DMS53 treated with DMSO at 0.1 percent for 48 hours (cell line): ENCODE measurements at regions not wholly inside any gene's neighbourhood (a gene's known extent, or its start where the extent isn't known, plus 50 kb on each side); places are given as distances from the start of the nearest gene placed in this dataset.
"Not testable (repeated sequence)": the region's sequence is repeated elsewhere in the genome, so short reads cannot be mapped to it uniquely, and the experiment has no call there.

Experiments used
- DNase-seq: peaks from one replicate; lab custom pipeline; 2025; ENCODE audit not compliant: unreplicated experiment; lab: John Stamatoyannopoulos, UW

DNA sequence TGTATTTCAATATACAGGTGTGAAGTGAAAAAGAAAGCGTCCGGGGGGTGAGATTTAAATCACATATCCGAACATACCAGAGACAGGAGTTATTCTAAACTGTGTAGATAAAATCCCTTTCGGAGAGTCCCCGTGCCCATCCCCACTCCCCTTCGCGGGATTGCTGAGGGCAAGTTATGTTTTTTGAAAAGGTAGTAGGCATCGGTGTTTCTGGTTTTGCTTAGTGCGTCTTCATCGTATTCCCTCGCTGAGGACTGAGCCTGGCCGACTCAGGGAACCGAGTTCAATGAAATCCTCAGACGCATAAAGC lies 583.4 kb downstream of the ZEB2 start:
- DNase-seq = no peak

DNA sequence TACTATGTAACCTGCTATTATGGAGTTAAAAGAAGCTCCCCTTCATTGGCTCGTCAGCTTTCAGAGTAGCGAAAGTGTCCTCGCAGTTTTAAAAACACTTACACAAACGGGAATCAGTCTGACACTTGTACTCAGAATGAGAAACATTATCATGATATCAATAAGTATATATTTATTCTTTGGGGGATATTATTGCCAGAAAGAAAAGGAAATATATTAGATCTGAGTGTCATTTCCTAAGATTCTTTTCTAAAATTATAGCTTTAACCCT lies 584.5 kb downstream of the ZEB2 start:
- DNase-seq = no peak

DNA sequence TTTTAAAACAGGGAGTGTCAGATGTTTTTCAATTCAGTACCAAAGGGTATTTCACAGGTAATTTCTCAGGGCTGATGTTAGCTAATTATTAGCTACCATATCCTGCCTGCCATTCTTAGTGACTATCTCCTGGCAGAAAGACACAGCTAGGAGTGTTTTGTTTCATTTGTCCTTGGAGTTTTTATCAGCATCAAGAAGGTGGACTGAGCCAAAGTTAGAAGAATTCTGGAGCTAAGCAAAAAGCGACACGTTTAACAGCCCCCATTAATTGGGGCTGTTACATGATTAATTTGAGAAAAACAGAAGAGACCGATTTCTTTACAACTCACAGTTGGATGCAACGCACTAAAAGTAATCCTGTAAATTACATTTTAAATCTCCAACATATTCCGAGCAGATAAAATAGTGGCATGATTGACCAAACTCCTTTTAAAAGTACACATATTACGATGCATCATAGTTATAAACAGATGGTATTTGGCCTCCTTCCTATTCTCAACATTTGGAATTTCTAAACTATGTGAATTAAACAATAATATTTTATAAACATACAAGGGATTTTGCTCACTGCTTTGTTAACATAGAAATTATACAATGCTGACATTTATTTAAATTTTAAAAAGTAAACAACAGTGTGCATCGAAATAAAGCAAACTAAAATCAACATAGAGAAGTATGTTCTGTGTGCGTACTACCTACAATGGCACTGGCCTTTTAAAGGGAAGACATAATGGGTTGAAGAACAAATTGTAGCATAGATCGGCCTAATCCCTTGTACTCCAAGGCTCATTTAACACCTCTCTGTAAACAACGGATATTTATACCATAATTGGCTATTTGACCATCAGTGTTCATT lies 585.1 kb downstream of the ZEB2 start:
- no peak for DNase-seq

DNA sequence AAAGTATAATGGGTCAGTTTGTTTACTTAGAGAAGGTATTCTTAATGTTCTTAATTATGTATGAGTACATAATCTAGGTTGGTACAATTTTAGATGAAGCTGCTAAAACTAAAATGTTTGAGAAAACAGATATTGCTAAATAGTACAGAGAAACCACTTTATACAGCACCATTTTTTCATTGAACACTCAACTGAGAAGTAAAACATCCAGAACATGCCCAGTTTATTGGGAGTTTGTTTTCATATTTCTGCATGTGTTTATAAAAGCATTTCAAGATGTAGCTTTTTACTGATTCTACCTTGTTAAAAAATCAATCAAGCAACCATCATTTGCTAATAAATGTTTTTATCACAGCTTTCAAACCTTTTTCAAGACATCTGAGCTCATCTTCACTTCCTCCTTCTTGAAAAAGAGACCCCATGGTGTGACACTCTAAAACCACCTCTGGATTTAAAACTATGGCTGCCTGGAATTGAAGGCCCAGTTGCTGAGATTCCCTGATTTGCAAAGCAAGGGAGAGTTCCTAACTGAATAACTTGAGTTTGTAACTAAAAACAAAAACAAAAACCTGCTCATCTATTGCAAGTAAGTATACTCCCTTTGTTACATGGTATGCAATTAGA lies 585.9 kb downstream of the ZEB2 start:
- no peak for DNase-seq

DNA sequence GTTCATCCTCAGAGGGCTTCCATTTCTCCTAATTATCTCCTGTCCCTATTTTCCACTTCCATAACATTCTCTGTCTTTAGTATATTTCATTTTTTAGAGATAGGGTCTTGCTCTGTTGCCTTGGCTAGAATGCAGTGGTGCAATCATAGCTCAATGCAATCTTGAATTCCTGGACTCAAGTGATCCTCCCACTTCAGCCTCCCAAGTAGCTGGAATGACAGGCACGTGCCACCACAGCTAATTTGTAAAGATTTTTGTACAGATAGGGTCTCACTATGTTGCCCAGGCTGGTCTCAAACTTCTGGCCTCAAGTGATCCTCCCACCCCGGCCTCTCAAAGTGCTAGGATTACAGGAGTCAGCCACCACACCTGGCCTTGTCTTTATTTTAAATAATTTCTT lies 589.0 kb downstream of the ZEB2 start:
- no peak for DNase-seq

DNA sequence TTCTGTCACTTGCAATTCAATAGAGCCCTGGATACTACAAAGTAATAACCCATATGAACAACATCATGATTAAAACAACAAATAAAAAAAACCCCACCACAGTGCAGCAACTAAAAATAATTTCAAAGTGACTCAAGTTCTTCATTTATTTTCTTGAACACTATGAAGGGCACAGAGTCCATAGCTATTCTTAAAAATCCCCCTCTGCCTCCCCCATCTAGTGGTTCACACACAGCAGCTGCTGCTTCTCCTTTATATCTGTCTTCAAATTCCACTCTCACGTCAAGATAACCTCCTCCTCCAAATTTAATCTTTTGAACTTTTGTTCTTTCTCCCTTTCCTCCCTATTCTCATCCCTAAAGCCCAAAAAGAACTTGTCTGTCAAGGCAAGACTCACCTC lies 591.3 kb downstream of the ZEB2 start:
- no peak for DNase-seq

DNA sequence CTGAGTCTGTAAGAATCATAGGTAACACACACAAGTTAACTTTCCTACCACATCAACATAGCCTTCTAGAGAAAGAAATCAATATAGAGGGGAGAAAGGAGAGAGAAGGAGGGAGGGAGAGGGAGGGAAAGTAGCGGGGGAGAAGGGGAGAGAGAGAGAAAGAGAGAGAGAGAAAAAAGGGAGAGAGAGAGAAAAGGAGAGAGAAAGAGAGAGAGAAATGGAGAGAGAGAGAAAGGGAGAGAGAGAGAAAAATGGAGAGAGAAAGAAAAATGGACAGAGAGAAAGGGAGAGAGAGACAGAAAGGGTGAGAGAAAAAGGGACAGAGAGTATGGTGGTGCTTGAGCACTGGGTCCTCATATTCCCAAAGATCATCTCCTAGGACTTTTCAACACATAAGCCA lies 591.7 kb downstream of the ZEB2 start:
- DNase-seq = no peak

DNA sequence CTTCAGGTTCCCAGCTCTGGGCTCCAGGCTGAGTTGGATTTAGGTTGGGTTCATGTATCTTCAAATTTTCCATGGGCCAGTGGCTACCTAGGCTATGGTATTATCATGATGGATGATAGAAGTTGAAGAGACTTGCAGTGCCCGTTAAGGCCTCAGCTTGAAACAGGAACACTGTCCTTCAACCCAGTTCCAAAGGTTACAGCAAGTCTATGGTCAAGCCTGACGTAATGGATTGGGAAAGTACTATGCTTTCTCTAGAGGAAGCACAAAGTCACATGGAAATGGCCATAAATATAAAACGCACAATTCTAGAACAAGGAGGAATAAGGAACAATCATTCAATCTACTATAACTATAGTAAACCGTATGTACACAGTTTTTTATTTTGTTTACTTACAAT lies 593.2 kb downstream of the ZEB2 start:
- DNase-seq = no peak

DNA sequence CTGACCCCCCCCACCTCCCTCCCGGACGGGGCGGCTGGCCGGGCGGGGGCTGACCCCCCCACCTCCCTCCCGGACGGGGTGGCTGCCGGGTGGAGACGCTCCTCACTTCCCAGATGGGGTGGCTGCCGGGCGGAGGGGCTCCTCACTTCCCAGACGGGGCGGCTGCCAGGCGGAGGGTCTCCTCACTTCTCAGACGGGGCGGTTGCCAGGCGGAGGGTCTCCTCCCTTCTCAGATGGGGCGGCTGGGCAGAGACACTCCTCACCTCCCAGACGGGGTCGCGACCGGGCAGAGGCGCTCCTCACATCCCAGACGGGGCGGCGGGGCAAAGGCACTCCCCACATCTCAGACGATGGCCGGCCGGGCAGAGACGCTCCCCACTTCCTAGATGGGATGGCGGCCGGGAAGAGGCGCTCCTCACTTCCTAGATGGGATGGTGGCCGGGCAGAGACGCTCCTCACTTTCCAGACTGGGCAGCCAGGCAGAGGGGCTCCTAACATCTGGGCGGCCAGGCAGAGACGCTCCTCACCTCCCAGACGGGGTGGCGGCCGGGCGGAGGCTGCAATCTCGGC lies 597.6 kb downstream of the ZEB2 start:
- DNase-seq = not testable (repeated sequence)

DNA sequence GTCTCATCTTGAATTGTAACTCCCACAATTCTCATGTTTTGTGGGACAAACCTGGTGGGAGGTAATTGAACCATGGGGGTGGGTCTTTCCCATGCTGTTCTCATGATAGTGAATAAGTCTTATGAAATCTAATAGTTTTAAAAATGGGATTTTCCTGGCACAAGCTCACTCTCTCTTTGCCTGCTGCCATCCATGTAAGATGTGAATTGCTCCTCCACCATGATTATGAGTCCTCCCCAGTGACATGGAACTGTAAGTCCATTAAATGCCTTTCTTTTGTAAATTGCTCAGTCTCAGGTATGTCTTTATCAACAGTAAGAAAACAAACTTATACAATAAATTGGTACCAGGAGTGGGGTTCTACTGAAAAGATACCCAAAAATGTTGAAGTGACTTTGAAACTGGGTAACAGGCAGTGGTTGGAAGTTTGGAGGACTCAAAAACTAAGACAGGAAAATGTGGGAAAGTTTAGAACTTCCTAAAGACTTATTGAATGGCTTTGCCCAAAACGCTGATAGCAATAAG lies 601.4 kb downstream of the ZEB2 start:
- DNase-seq = no peak

DNA sequence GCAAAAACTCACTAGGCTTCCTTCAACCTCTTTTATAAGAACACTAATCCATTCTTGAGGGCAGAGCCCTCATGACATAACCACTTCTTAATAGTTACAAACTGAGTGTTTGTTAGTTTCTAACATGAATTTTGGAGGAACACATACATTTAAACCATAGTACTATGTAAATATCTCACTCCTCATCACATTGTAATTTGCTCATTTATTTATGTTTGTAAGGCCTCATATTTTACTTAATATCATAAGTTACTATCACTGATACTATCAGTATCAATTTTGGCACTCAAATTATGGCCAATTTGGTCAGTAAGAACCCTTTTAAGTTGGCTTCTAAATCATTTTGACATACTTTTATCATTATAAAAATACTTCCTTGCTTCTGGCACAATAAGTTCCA lies 603.1 kb downstream of the ZEB2 start:
- DNase-seq = no peak

DNA sequence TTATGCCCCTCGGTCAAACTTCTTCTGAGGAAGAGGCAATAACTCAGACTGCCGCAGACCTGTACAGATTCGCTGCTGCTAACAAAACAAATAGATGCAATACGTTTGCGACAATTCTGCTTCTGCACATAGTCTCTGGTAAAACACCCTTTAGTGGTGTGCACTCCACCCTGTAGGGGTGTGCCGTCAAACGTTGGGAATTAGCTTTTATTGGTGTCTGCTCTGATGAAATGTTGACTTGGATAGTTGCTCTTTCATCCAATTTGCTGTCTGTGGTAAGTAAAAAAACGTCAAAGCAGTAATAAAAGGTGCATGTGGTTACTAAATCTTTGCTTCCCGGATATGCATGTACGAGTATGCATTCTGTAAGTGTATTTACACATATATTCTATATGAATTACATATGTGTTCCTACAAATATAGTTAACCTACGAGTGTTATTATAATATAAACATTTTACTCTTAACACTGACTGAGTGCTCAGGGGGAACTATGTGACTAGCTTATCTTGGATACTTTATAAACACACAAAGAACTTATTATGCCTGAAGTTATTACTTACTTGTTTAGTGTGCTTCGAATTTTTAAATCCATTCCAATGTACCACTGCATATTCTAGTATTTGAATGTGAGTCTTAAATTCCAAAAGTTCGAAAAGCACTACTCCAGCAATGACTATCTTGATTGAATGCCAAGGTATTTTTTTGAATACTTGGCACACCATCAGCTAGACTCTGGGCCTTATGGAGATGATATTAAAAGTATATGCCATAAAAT lies 610.2 kb downstream of the ZEB2 start:
- DNase-seq = no peak

DNA sequence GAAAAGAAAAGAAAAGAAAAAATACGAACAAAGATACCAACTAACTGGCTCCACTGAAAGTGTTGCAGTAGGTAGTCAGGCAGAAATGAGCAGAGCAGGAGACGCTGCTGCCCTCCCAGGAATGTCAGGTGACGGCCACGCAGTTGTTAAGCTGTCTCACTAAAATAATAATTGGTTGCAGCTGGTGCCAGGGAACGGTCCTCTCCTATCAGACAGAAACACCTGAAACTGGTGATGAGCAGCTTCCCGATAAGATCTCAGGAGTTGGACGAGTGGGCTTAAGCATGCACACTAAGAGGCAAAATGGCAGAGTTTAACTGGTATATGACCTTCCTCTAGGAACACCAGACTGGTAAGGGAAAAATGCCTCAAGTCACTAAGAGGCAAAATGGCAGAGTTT lies 611.1 kb downstream of the ZEB2 start:
- DNase-seq = no peak

DNA sequence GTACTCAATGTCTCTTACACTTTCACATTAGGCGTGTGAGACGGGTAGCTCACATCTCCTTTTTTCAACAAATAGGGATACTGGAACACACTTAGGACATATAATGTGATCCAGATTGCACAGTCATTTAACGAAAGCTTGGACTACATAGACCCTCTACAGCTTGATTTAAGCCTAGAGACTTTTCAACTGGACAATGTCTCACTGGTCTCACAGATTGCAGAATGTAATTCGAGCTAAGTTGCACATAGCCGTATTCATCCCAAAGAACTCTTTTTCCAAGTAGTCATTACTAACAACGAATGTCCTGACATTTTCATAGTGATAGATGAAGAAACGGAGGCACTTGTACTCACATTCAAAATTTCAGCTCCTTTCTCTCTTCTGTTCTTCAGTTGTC lies 612.1 kb downstream of the ZEB2 start:
- DNase-seq = no peak

DNA sequence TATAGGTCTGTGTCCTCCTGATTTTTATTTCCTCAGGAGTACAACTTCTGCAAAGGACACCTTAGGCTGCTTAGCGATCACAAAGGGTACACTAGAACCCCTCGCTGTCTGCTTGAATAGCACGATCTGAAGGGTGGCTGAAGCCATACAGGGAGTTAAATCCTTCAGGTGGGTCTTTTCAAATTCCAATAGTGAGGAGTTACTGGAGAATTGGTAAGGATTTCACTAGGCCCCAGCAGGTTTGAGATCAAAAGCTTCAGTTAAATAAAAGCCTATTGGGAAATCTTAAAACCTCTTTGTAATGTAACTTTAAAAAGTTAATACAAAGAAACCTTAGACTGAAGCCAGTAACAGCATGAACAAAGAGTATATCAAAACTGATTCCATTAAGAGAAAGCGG lies 613.1 kb downstream of the ZEB2 start:
- no peak for DNase-seq

DNA sequence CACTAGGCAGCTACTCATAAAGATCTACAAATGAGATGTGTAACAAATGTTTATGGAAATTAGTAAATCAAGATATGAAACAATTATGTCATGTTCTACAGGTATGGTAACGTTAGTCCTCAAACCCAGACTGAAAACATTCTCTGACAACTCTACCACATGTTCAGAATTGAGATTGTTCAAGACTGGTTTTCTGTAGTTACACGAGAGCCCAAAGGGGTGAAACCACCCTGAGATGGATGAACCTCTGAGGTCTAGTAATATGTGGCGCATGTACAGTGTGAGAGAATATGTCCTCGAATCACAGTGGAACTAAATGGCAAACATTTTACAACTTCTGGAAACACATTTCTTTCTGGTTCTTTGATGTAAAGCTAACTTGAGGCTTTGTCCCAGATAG lies 614.3 kb downstream of the ZEB2 start:
- DNase-seq = no peak

DNA sequence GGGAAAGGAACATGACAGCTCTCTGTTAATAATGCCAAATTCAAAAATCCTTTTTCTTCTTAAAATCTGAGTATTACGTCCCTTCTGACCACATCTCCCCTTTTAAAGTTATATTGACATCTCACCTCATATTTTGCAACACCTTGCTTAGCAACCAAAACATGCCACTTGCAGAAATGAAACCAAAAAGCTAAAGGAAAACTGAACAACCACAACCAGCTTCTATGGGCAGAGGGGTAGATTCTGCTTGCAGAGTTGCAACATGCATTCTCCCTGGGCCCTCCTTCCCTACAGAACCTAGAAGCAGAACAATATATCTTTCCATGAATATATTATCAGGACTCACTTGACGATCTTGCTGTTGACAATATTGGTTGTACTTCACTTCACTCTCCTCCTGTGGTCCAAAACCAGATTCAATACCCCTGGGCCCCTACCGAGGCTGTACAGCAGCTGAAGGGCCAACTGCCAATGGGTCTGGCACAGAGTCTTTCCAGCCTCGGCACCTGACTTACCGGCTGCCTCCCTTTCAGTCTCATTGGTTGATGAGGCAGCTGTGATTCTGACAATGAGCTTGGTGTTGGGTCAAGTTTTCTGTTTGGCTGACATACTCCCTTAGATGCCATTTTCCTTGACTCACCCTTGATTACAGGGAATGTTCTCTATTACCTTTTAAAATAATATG lies 616.6 kb downstream of the ZEB2 start:
- no peak for DNase-seq

DNA sequence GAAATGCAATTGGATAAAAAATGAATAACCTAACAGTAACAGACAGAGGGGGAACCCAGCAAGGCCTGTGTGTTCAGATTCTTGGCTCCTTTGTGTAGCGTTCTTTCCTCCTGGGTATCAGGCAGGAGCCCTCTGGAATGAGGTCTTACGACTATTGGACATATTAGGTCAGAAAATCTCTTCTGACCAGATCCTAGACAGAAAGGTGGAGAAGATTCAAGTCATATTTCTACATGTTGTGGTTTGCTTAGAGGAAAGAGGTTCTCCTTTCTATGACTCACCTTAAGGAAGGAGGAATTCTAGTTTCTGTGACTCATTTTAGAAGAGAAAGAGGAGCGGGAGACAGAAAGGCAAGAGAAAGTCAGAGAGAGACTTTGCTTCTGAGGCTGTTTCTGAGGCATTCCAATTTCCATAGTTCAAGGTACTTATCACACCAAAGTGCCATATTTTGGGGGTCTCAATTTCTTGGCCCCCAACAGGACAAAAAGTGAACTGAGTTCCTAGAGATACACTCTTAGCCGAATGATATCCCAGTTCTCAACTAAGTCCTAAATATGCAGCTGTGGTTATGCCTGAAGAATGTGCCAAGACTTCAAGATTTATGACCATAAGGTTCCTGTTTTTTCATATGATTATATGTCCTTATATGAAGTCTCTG lies 618.6 kb downstream of the ZEB2 start:
- no peak for DNase-seq

DNA sequence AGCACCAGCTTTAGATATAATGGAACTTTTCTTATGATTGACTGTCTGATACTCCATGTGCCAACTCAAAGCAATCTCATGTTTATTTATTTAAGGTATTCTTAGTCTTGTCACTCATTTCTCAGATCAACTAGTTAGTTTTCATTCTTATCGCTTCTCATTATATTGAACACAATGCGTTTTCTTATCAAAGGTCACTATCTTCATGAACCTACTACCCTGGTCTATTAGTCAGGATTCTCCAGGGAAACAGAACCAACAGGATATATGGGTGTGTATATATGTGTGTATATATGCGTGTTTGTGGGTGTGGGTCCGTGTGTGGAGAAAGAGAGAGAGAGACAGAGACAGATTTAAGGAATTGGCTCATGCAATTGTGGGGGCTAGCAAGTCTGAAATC lies 619.9 kb downstream of the ZEB2 start:
- DNase-seq = no peak

DNA sequence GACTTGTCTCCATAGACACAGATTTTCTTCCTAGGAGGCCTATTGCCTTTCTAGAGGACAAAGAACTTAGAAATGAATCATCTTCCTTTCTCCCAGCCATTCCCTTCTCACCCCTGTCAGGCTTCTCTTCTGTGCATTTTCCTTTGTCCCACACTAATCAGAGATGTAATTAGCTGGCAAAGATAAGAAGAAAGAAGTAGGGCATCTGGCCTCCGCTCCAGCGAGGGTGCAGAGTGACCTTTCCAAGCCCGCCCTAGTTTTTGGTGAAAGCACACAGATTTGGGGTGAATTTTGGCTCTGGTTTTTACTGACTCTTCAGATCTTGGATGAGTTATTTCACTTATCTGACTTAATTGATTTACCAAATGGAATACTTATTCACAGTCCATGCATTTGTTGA lies 626.5 kb downstream of the ZEB2 start:
- DNase-seq = no peak

DNA sequence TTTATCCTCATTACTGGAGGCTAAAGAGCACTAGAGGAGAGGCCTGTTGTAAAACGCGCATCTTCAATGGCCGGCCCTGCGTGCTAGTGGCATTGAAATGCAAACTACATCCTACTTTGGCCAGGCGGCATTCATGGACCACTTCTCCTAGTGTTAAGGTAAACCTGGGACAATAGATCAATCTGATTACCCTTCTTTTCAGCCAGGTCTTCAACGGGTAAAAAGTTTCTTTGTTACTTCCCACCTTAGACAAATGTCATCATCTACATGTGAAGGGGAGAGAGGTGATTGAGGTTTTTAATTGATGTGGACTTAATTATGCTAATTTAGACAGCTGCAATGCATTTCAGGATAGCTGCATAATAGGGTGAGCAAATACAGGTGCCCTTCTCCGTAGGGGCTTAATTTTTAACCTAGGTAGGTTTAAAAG lies 628.0 kb downstream of the ZEB2 start:
- no peak for DNase-seq
